HCT116 (cell line): ENCODE measurements at regions not wholly inside any gene's neighbourhood (a gene's known extent, or its start where the extent isn't known, plus 50 kb on each side); places are given as distances from the start of the nearest gene placed in this dataset.

Experiments
- CEBPB ChIP-seq: IDR thresholded peaks from 2 replicates; pipeline ENCODE4 v1.6.1; 2012; ENCODE audit warnings: low read depth
- CTCF ChIP-seq, 3 experiments: fragments of 200-600 bp in 1 of 3; sonication (generic) in 1 of 3; IDR thresholded peaks in 2 of 3; conservative IDR thresholded peaks in 1 of 3; 2 replicates each; pipeline ENCODE4 v1.5.1; 2012 to 2017; ENCODE audit warnings: low read depth in 2 of 3, low read length in 2 of 3, antibody characterized with exemption in 1 of 3, borderline replicate concordance in 1 of 3, control low read depth in 1 of 3, mild to moderate bottlenecking in 1 of 3, mixed read lengths in 1 of 3, mixed run types in 1 of 3, moderate library complexity in 1 of 3; ENCODE audit not compliant: insufficient read depth in 1 of 3
- EZH2 ChIP-seq: fragments of 200-600 bp; sonication (generic); IDR thresholded peaks from 2 replicates; pipeline ENCODE4 v1.6.1; 2017; ENCODE audit warnings: antibody characterized with exemption, mixed run types
- POLR2A ChIP-seq: IDR thresholded peaks from 2 replicates; pipeline ENCODE4 v1.7.0; 2011; ENCODE audit warnings: borderline replicate concordance; ENCODE audit not compliant: insufficient read depth, insufficient read length; ENCODE audit errors: extremely low read depth
- SRF ChIP-seq: IDR thresholded peaks from 2 replicates; pipeline ENCODE4 v1.6.1; 2012; ENCODE audit warnings: low read depth
- TF ChIP-seq, protein P1 (sequence below): IDR thresholded peaks from 2 replicates; pipeline ENCODE4 v1.6.1; 2012; ENCODE audit warnings: low read depth
- TF ChIP-seq, protein P2 (sequence below): IDR thresholded peaks from 2 replicates; pipeline ENCODE4 v1.6.1; 2012

DNA sequence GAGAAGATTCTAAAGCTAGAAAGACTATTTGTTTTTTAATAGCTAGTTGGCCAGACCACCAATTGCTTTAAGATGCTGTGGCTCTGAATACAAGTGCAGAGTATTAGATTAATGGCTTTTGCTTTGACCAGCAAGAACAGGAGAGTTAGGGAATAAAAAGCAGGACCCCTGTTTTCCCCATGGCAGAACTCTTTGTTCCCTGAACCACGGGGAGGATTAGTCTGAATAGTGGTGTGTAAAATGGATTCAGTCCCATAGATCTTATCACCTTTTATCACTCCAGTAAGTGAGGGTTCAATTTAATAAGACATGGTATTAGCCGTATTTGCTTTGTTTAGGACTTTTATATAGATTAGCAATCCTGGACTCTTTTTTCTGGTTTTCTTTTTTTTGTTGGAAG, 562.6 kb upstream of the DPPA4 start:
- TF ChIP-seq SRF (no peak), CTCF (IDR thresholded peaks at IDR 0.05 in 2 of 3, conservative IDR thresholded peaks at IDR 0.05 in 1 of 3; ENCODE audit: borderline replicate concordance in 1 of 3, insufficient read depth in 1 of 3, low read depth in 2 of 3, low read length in 2 of 3) (no peak), EZH2 (no peak), CEBPB (no peak), POLR2A (no peak)
- TF ChIP-seq, protein P1, sequence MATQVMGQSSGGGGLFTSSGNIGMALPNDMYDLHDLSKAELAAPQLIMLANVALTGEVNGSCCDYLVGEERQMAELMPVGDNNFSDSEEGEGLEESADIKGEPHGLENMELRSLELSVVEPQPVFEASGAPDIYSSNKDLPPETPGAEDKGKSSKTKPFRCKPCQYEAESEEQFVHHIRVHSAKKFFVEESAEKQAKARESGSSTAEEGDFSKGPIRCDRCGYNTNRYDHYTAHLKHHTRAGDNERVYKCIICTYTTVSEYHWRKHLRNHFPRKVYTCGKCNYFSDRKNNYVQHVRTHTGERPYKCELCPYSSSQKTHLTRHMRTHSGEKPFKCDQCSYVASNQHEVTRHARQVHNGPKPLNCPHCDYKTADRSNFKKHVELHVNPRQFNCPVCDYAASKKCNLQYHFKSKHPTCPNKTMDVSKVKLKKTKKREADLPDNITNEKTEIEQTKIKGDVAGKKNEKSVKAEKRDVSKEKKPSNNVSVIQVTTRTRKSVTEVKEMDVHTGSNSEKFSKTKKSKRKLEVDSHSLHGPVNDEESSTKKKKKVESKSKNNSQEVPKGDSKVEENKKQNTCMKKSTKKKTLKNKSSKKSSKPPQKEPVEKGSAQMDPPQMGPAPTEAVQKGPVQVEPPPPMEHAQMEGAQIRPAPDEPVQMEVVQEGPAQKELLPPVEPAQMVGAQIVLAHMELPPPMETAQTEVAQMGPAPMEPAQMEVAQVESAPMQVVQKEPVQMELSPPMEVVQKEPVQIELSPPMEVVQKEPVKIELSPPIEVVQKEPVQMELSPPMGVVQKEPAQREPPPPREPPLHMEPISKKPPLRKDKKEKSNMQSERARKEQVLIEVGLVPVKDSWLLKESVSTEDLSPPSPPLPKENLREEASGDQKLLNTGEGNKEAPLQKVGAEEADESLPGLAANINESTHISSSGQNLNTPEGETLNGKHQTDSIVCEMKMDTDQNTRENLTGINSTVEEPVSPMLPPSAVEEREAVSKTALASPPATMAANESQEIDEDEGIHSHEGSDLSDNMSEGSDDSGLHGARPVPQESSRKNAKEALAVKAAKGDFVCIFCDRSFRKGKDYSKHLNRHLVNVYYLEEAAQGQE: no peak
- TF ChIP-seq, protein P2, sequence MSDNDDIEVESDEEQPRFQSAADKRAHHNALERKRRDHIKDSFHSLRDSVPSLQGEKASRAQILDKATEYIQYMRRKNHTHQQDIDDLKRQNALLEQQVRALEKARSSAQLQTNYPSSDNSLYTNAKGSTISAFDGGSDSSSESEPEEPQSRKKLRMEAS: no peak
